ENCODE measurements at regions not wholly inside any gene's neighbourhood (a gene's known extent, or its start where the extent isn't known, plus 50 kb on each side); places are given as distances from the start of the nearest gene placed in this dataset.

GRCh38 chr10:47167591-47167990 is 132.4 kb upstream of the GDF10 start:
- no peaks in the 10 kb centered on the region for H3K36me3 Mint-ChIP-seq
- H3K27me3 Mint-ChIP-seq, result no peaks in the 10 kb centered on the region
- DNase-seq (no peak), ATAC-seq (no peak)
- H3K27ac Mint-ChIP-seq, result peak overlapping the region; percentile 60 to 99 (median 98)
- H3K4me3 Mint-ChIP-seq, result peak overlapping the region in 1 of 10 donors; percentile 15
- peaks cover 0 to 10% (median 2%) of the 10 kb centered on the region in 9 donors for H3K9me3 Mint-ChIP-seq
- H3K4me1 Mint-ChIP-seq, result peaks cover 17 to 36% (median 29%) of the 10 kb centered on the region in 4 donors
- POLR2A ChIA-PET, result interaction anchor here (0.6 to 3.6 kb wide), 3 partner anchors 40 to 65 kb away, joined by 3 to 24 read pairs (median 4); no protein-coding TSS in a partner anchor

DNA sequence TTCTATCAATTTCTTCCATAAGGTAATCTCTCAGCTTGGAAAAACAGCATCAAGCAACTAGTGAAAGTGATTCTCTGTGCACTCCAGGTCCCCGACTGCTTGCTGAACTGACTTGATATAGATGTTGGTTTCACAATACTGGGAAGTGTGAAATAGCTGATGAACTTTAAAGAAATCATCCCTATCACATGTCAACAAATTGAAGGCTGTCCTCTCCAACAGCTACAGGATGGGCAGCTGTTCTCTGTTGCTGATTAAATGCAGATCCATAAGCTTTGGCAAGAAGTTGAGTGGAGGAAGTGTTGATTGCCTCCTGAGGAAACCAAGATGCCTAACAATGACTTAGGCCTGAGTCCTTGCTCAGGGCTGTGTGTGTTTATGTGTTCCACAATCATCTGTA is 130.4 kb upstream of the GDF10 start:
- no peak for DNase-seq
- H3K27ac Mint-ChIP-seq, result peak overlapping the region in 1 of 10 donors; percentile 8
- H3K4me3 Mint-ChIP-seq, result no peak overlapping the region
- peaks cover 0 to 10% (median 2%) of the 10 kb centered on the region in 9 donors for H3K9me3 Mint-ChIP-seq
- H3K4me1 Mint-ChIP-seq, result peaks cover 19 to 35% (median 27%) of the 10 kb centered on the region in 4 donors
- ATAC-seq, result no peak
- no peaks in the 10 kb centered on the region for H3K36me3 Mint-ChIP-seq
- POLR2A ChIA-PET, result interaction anchor here (1.0 kb wide), 1 partner anchor 91 kb away, joined by 3 read pairs; no protein-coding TSS in a partner anchor
- no peaks in the 10 kb centered on the region for H3K27me3 Mint-ChIP-seq

- Mint-ChIP-seq H3K9me3 (peaks cover 0 to 10% (median 2%) of the 10 kb centered on the region in 9 donors), H3K27me3 (no peaks in the 10 kb centered on the region), H3K4me3 (no peak overlapping the region), H3K4me1 (peaks cover 0 to 13% (median 8%) of the 10 kb centered on the region in 4 donors), H3K27ac (no peak overlapping the region), H3K36me3 (no peaks in the 10 kb centered on the region)
- no peak for ATAC-seq
- POLR2A ChIA-PET, result no interaction called here
- no peak for DNase-seq
Observed at GRCh38 chr10:47173929-47174442, 126.0 kb upstream of the GDF10 start.

GRCh38 chr10:47175181-47176123 is 124.5 kb upstream of the GDF10 start:
- Mint-ChIP-seq H3K4me3 (no peak overlapping the region), H3K4me1 (peaks cover 0 to 13% (median 8%) of the 10 kb centered on the region in 4 donors), H3K36me3 (no peaks in the 10 kb centered on the region), H3K27ac (no peak overlapping the region), H3K9me3 (peaks cover 0 to 10% (median 0%) of the 10 kb centered on the region in 9 donors), H3K27me3 (no peaks in the 10 kb centered on the region)
- ATAC-seq, result no peak
- POLR2A ChIA-PET, result no interaction called here
- DNase-seq, result no peak

- H3K27ac Mint-ChIP-seq, result no peak overlapping the region
- POLR2A ChIA-PET, result no interaction called here
- no peaks in the 10 kb centered on the region for H3K36me3 Mint-ChIP-seq
- no peak overlapping the region for H3K4me3 Mint-ChIP-seq
- no peaks in the 10 kb centered on the region for H3K27me3 Mint-ChIP-seq
- DNase-seq (no peak), ATAC-seq (no peak)
- H3K4me1 Mint-ChIP-seq, result peaks cover 0 to 13% (median 9%) of the 10 kb centered on the region in 4 donors
- H3K9me3 Mint-ChIP-seq, result peaks cover 0 to 10% (median 0%) of the 10 kb centered on the region in 9 donors
Observed at GRCh38 chr10:47176206-47176902, 123.6 kb upstream of the GDF10 start.

- Mint-ChIP-seq H3K27ac (peak overlapping the region in 2 of 10 donors; percentile 2 to 6), H3K27me3 (no peaks in the 10 kb centered on the region), H3K4me1 (peaks cover 0 to 15% (median 11%) of the 10 kb centered on the region in 4 donors), H3K36me3 (no peaks in the 10 kb centered on the region), H3K4me3 (no peak overlapping the region), H3K9me3 (peaks cover 0 to 7% (median 0%) of the 10 kb centered on the region in 9 donors)
- DNase-seq (no peak), ATAC-seq (no peak)
- POLR2A ChIA-PET, result interaction anchor here (2.6 kb wide), 1 partner anchor 11 kb away, joined by 8 read pairs; no protein-coding TSS in a partner anchor
Observed at GRCh38 chr10:47176903-47177868, 122.8 kb upstream of the GDF10 start.

DNA sequence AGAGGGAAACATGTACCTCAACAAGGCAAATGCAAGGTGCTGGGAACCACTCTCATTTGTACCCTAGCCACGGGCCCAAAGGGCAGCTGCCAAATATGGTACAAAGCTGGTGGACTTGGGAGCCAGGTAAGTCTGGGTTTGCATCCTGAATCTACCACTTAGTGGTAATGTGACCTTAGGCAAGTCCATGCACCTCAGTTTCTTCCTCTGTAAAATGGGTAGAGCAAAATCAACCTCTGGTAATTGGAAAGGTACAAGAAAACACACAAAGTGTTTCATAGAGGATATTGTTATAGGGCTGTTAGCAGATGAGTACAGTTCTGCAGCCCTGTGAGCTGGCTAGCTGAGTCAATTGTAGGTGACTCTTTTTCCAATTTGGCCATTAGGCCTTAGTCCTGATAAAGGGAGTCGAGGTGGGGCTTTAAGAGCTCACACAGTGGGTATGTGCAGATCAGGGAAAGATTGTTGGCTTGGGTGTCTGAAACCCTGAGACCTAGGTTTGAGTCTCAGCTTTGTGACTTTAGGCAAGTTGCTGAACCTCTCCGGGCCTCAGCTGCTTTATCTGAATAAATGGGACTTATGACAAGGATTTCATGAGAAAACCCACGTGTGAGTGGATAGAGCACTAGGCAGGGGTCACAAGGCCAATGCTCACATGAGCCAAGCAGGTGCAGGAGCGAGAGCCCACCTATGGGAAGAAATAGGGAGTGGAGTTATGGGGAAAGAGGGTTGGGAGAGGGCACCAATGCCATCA is 121.3 kb upstream of the GDF10 start:
- POLR2A ChIA-PET, result interaction anchor here (2.6 kb wide), 1 partner anchor 13 kb away, joined by 8 read pairs; no protein-coding TSS in a partner anchor
- Mint-ChIP-seq H3K36me3 (no peaks in the 10 kb centered on the region), H3K27me3 (no peaks in the 10 kb centered on the region), H3K9me3 (peaks cover 0 to 10% (median 0%) of the 10 kb centered on the region in 9 donors), H3K27ac (peak overlapping the region in 1 of 10 donors; percentile 11), H3K4me3 (no peak overlapping the region), H3K4me1 (peaks cover 0 to 16% (median 12%) of the 10 kb centered on the region in 4 donors)
- DNase-seq, result peak in 1 of 10 donors; percentile 12
- no peak for ATAC-seq

GRCh38 chr10:47179291-47179647 is 120.7 kb upstream of the GDF10 start:
- Mint-ChIP-seq H3K4me3 (no peak overlapping the region), H3K27ac (peak overlapping the region in 1 of 10 donors; percentile 11), H3K36me3 (no peaks in the 10 kb centered on the region), H3K9me3 (peaks cover 0 to 10% (median 0%) of the 10 kb centered on the region in 9 donors), H3K27me3 (no peaks in the 10 kb centered on the region), H3K4me1 (peaks cover 0 to 19% (median 12%) of the 10 kb centered on the region in 4 donors)
- no peak for DNase-seq
- peak in 1 of 2 donors; percentile 44 for ATAC-seq
- POLR2A ChIA-PET, result interaction anchor here (2.6 kb wide), 1 partner anchor 13 kb away, joined by 8 read pairs; no protein-coding TSS in a partner anchor

DNA sequence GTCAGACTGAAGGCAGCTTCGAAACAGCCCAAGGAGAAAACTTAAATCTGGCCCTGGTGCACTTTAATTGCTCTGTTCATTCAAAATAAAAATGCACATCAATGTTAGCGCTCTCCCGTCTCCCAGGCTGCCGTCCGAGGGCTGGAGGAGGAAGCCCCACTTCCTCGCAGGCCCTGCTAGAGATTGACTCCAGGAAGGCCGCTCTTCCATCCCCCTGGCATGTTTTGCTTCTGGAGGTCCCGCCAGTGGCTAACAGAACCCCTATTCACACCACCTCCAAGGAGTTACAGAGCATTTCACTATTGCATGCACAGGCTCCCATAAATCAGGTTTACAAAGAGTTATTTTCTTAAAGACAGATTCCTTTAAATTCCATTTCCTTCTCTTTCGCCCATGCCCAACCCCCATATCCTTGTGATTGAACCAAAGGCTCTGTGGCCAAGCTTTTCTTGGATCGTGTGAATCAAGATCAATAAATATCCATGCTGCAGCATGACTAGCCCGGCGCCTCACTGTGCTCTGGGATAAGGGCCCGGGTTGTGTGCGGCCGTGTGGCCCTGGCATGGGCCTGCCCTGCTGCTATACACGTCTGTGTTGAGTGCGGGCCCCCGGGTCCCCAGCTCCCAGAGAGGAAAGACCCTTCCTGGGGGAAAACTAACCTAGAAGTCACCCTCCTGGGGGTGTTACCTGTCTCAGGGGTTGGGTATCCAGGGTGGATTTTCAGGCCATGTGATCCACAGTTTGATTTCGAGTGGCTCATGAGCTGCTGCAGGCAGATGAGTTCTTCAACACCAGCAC is 118.7 kb upstream of the GDF10 start:
- Mint-ChIP-seq H3K27ac (no peak overlapping the region), H3K4me3 (no peak overlapping the region), H3K27me3 (no peaks in the 10 kb centered on the region), H3K36me3 (no peaks in the 10 kb centered on the region), H3K4me1 (peaks cover 0 to 11% (median 10%) of the 10 kb centered on the region in 4 donors), H3K9me3 (peaks cover 0 to 10% (median 0%) of the 10 kb centered on the region in 9 donors)
- ATAC-seq, result peak; percentile 20 to 37
- POLR2A ChIA-PET, result no interaction called here
- DNase-seq, result peak in 1 of 10 donors; percentile 33

DNA sequence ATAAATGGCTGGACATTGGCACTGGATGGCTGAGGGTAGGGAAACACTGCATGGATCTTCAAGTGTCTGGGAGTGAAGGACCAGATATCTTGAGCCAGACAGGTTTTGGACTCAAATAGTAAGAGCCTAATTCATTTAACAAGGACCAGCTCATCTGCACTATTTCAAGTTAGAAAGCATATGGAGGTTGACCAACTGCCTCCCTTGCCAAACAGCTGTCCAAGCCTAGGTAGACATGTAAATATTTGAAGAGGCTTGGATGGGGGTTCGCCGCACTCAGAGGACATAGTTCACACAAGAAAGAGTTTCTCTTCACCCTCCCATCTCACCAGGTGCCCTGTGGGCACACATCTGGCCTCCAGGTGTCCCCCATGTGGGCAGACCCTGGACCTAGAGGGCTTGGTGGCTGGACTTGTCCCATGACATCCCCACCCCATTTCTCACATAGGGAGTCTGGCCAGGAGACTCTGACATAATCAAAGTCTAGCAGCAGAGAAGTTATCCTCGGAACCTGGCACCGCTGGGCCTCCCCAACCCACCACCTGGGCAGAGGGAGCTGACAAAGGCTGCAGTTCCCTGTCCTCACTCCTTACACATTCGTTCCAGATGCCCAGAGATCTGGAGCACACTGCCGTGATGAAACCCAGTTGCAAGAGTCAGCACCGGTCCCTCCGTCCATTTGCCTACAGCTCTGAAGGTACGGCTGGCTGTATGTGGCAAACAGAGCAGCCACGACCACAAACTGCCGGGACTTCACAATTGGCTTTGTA is 116.9 kb upstream of the GDF10 start:
- DNase-seq, result no peak
- ATAC-seq, result no peak
- H3K9me3 Mint-ChIP-seq, result peaks cover 0 to 10% (median 0%) of the 10 kb centered on the region in 9 donors
- POLR2A ChIA-PET, result no interaction called here
- peaks cover 0 to 13% (median 9%) of the 10 kb centered on the region in 4 donors for H3K4me1 Mint-ChIP-seq
- H3K36me3 Mint-ChIP-seq, result no peaks in the 10 kb centered on the region
- no peak overlapping the region for H3K4me3 Mint-ChIP-seq
- H3K27ac Mint-ChIP-seq, result no peak overlapping the region
- H3K27me3 Mint-ChIP-seq, result no peaks in the 10 kb centered on the region
